Uterus (tissue), 2 donors: ENCODE measurements at regions not wholly inside any gene's neighbourhood (a gene's known extent, or its start where the extent isn't known, plus 50 kb on each side); places are given as distances from the start of the nearest gene placed in this dataset.

Source experiments
- CTCF ChIP-seq, 4 experiments: fragments of 200-600 bp in 2 of 4; fragments of 450-650 bp in 2 of 4; sonication (generic) in 2 of 4; IDR thresholded peaks; one replicate each; pipeline ENCODE4 v1.5.1; 2016 to 2019; ENCODE audit warnings: antibody characterized with exemption in 4 of 4, mild to moderate bottlenecking in 2 of 4, moderate library complexity in 1 of 4
- POLR2A ChIP-seq, 2 donors: fragments of 450-650 bp; IDR thresholded peaks; one replicate each; pipeline ENCODE4 v1.6.1; 2016; ENCODE audit warnings: antibody characterized with exemption in 2 of 2, mild to moderate bottlenecking in 1 of 2, moderate library complexity in 1 of 2

GRCh38 chr22:49331223-49331815 is 496.4 kb downstream of the BRD1 start:
- no peak for TF ChIP-seq CTCF (IDR thresholded peaks at IDR 0.05)
- no peak for TF ChIP-seq POLR2A (IDR thresholded peaks at IDR 0.05)
